ENCODE measurements at regions not wholly inside any gene's neighbourhood (a gene's known extent, or its start where the extent isn't known, plus 50 kb on each side); places are given as distances from the start of the nearest gene placed in this dataset.

GRCh38 chr2:11953258-11953657 lies 206.8 kb downstream of the LPIN1 start:
- DNase-seq (ENCODE audit: low read depth in 2 of 2): no peak

GRCh38 chr2:11955314-11955713 lies 208.9 kb downstream of the LPIN1 start:
- DNase-seq (ENCODE audit: low read depth in 2 of 2): no peak

GRCh38 chr2:11955884-11956291 lies 209.5 kb downstream of the LPIN1 start:
- DNase-seq (ENCODE audit: low read depth in 2 of 2): no peak

GRCh38 chr2:11962707-11963328 lies 216.4 kb downstream of the LPIN1 start:
- no peak for DNase-seq (ENCODE audit: low read depth in 2 of 2)

- DNase-seq (ENCODE audit: low read depth in 2 of 2): no peak
These were observed 217.5 kb downstream of the LPIN1 start for GRCh38 chr2:11963966-11964365.

GRCh38 chr2:11967946-11968465 lies 221.6 kb downstream of the LPIN1 start:
- no peak for DNase-seq (ENCODE audit: low read depth in 2 of 2)

- DNase-seq (ENCODE audit: low read depth in 2 of 2): no peak
These were observed 222.1 kb downstream of the LPIN1 start for GRCh38 chr2:11968521-11968920.

GRCh38 chr2:11969774-11970173 lies 223.3 kb downstream of the LPIN1 start:
- DNase-seq (ENCODE audit: low read depth in 2 of 2): no peak

GRCh38 chr2:11974573-11974972 lies 228.1 kb downstream of the LPIN1 start:
- no peak for DNase-seq (ENCODE audit: low read depth in 2 of 2)

GRCh38 chr2:11975373-11975772 lies 228.9 kb downstream of the LPIN1 start:
- DNase-seq (ENCODE audit: low read depth in 2 of 2): no peak

- no peak for DNase-seq (ENCODE audit: low read depth in 2 of 2)
These were observed 229.6 kb downstream of the LPIN1 start for GRCh38 chr2:11976073-11976472.

GRCh38 chr2:11977766-11978524 lies 231.5 kb downstream of the LPIN1 start:
- DNase-seq (ENCODE audit: low read depth in 2 of 2): no peak

- no peak for DNase-seq (ENCODE audit: low read depth in 2 of 2)
These were observed 234.4 kb downstream of the LPIN1 start for GRCh38 chr2:11980809-11981208.

GRCh38 chr2:11983401-11983800 lies 237.0 kb downstream of the LPIN1 start:
- DNase-seq (ENCODE audit: low read depth in 2 of 2): no peak

GRCh38 chr2:11983870-11984269 lies 237.4 kb downstream of the LPIN1 start:
- DNase-seq (ENCODE audit: low read depth in 2 of 2): no peak

- DNase-seq (ENCODE audit: low read depth in 2 of 2): no peak
These were observed 238.1 kb downstream of the LPIN1 start for GRCh38 chr2:11984316-11985158.

- no peak for DNase-seq (ENCODE audit: low read depth in 2 of 2)
These were observed 239.6 kb downstream of the LPIN1 start for GRCh38 chr2:11985817-11986566.

GRCh38 chr2:11987151-11987550 lies 240.7 kb downstream of the LPIN1 start:
- DNase-seq (ENCODE audit: low read depth in 2 of 2): no peak

- DNase-seq (ENCODE audit: low read depth in 2 of 2): no peak
These were observed 242.4 kb downstream of the LPIN1 start for GRCh38 chr2:11988691-11989353.

- DNase-seq (ENCODE audit: low read depth in 2 of 2): no peak
These were observed 242.9 kb downstream of the LPIN1 start for GRCh38 chr2:11989354-11989703.

GRCh38 chr2:11990576-11990975 lies 244.1 kb downstream of the LPIN1 start:
- DNase-seq (ENCODE audit: low read depth in 2 of 2): no peak

All from dermis microvascular lymphatic vessel endothelial cell (primary cell).